ENCODE measurements at regions not wholly inside any gene's neighbourhood (a gene's known extent, or its start where the extent isn't known, plus 50 kb on each side); places are given as distances from the start of the nearest gene placed in this dataset.

DNA sequence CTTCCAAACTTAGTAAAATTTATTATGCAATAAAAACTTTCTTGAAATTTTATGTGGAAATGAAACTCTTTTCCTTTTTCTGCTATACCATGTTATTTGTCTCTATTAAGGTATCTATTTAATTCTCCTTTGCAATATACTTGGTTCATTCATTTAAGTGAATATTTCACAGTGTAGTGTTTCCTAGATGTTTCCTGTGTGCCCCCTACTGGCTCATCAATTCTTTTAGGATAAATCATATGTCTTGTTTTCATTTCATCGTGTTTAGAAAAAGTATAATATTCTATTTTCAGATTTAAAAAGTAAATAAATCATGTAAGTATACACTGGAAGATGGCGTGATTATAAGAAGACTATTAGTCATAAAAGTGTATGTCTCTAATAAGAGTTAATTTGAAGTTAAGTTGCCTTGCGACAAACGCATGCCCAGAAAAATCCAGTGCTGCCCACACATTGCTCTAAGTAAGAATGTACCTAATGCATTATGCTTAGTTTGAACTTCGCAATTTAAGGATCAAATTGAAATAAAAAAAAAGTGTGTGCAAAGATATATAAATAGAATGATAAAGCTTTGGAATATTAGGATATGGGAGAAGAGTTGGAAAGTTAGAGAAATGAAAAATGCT is 525.4 kb downstream of the KCNJ3 start:
- no peak for DNase-seq

DNA sequence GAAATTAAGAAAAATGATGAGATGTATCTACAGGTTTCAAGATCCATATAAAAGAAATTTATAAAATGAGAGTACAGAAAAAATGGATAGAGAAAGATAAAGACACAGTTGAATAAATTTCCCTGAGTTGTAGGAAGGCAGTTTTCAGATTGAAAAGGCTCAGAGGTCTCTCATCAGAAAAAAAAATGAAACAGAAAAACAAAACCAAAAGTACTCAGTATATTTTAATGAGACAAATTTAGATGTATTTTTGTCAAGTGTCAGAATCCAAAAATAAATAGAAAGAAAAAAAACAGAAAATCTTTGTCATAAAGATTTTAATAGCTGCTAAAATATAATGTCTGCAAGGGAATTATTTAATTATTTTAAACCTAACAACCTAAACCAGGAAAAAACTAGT is 520.5 kb downstream of the KCNJ3 start:
- no peak for DNase-seq

DNA sequence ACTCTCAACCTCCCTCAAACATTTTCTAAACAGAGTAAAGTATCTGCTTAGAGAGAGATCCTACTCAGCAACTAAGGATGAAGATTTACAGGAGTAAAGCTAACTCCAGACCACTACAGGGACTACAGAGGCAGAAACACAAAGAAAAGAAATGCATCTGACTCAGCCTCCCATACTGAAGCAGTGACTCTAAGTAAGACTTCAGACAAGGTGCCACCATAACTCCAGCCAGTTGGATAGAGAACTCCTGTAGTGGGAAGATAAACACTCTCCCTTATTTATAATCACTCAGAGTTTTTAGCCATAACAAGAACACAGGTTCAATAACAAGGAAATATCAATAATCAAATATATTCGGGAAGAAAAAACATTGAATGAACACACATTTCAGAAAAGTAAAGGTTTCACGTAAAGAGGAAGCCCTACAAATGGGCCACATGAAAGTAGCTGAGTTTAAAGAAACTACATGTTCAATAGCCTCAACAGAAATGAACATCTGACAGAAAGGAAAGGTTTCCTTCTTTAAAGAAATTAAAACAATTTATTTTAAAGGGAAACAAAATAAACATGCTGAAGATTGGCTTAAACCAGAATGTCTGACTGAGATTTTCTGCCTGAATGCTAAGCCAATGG is 519.9 kb downstream of the KCNJ3 start:
- no peak for DNase-seq

DNA sequence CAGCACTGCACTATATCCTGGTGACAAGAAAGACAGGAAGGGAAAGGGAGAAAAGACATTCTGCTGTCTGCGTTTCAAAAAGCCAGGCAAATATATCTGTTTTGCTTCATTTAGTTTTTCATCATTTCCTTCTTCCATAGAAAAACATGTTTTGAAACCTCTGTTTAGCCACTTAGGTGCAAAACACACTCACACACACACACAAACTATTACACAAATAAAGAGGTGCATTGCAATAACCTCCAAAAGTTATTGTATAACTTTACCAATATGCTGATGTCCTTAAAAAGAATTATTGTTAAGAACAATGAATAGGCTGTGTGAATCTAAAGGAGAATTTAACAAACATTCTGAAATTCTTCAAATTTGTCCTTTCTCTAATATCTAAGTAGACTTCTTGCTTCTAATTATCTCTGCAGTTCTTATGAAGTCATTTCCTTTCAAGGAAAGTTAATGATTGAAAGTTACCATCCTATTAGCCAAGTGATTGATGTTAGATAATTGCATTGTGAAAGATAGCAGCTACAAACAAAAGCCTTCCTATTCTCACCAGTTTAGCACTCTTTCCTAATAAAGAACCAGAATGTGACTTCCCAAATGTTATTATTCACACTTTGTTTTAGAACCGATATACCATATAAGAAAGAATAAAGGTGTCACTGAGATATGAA is 516.7 kb downstream of the KCNJ3 start:
- DNase-seq = no peak

DNA sequence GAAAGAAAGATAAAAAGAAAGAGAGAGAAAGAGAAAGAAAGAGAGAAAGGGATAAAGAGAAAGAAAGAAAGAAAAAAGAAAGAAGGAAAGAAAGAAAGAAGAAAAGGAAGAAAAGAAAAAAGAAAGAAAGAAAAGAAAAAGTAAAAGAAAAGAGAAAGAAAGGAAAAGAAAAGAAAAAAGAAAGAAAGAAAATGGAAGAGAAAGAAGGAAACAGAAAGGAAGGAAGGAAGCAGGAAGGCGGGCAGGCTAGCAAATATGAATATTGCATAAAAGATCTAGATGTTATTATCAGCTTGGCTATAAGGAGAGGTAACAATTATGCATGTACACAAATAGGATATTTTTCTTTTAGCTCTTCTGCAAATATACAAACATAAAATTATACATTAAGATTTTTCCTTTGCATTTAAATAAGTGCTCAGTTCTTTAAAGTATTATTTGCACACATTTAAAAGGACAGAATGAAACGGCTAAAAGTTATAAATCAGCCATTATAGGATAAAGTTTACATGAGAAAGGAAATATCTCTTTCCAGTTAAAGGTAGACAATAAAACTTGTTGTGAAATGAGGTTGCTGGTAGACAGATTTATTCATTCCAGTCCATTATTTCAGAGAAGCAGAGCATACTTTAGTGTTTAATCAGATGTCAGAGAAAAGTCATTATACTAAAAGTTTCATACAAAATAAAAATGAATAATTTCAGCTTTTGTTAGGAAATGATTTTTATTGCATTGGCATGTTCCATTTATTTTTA is 511.4 kb downstream of the KCNJ3 start:
- DNase-seq = no peak

GRCh38 chr2:155203178-155203577 is 504.7 kb downstream of the KCNJ3 start:
- DNase-seq = no peak

DNA sequence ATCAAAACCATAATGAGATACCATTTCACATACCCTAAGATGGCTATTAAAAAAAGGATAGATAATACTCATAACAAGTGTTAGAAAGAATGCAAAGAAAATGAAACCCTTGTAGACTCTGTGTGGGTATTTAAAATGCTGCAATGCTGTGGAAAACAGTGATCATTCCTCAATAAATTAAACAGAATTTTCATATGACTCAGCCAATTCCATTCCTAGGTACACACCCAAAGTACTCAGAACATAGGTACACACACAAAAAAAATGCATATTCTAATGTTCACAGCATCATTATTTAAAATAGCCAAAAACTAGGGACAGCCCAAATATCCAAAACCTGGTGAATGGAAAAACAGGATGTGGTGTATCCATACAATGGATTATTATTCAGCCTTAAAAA is 502.3 kb downstream of the KCNJ3 start:
- no peak for DNase-seq

DNA sequence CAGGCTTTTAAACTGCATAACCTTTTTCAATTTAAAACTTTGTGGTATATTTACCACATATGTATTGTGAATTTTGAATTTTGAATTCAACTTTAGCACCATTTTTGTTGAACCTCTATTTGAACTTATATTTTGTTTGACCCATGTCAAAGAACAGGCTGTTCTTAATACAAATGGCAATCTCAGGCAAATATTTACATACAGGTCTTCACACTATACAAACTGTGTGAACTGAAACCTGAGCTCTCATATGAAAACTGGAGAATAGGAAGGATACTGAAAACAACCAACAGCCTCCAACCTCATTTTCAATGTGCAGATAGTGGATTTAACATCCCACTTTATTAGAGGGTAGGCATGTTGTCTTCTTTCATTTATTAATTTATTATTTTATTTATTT is 491.8 kb downstream of the KCNJ3 start:
- DNase-seq = no peak

DNA sequence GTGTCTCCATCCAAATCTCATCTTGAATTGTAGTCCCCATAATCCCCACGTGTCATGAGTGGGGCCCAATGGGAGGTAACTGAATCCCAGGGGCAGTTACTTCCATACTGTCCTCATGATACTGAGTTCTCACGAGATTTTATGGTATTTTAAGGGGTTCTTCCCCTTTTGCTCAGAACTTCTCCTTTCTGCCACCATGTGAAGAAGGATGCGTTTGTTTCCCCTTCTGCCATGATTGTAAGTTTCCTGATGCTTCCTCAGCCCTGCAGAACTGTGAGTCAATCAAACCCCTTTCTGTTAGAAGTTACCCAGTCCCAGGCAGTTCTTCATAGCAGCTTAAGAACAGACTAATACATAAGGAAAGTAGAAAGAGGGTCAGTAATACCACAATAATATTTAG is 480.4 kb downstream of the KCNJ3 start:
- DNase-seq = no peak

DNA sequence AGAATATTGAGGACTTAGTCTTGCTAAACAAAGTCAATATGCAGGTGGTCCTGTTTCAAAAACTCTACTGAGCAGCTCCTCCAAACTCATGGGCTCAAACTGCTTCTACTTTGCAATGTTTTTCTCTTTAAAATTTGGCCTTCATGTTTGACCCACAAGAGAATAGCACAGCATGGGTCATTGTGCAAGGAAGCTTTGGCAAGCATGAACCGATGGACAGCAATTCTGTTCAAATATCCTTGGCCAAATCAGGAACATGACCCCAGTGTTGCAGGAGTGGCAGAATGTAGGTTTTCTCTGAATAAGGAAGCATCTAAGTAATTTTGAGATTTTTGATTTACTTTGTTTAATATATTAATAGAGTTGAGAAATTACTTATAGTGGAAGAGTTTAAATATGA is 477.9 kb downstream of the KCNJ3 start:
- DNase-seq = no peak

- no peak for DNase-seq
Observed at GRCh38 chr2:155169317-155169716, 470.8 kb downstream of the KCNJ3 start.

- no peak for DNase-seq
Observed at GRCh38 chr2:155162494-155162893, 464.0 kb downstream of the KCNJ3 start.

DNA sequence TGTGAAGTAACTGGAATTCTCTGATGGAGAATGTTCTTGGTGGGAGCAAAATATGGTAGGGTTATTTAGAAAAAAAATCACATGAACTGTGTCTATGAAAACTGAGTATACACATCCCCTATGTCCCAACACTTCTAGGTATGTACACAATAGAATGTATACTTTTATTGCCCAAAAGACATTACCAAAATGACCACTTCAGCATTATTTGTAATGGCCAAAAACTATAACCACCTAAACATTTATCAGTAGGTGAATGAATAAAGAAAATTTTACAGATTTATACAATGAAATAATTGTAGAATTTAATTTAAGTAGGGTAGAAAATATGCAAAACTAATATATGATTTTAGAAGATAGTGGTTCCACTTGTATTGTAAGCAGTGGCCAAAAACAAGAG is 462.8 kb downstream of the KCNJ3 start:
- no peak for DNase-seq

DNA sequence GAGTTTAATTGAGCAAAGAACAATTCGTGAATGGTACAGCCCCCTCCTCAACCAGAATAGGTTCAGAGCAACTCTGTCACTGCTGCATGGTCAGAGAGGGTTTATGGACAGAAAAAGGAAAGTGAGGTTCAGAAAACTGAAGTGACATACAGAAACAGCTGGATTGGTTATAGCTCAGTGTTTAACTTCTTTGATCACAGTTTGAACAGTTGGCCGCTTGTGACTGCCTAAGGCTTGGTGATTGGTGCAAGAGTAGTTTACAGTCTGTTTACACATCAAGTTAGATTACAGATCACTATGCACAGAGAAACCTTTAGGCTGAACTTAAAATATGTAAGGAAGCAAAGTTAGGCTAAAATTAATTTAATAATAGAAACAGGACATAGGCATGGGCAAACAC is 459.2 kb downstream of the KCNJ3 start:
- no peak for DNase-seq

- no peak for DNase-seq
Observed at GRCh38 chr2:155157065-155157464, 458.6 kb downstream of the KCNJ3 start.

GRCh38 chr2:155151945-155152344 is 453.4 kb downstream of the KCNJ3 start:
- no peak for DNase-seq

DNA sequence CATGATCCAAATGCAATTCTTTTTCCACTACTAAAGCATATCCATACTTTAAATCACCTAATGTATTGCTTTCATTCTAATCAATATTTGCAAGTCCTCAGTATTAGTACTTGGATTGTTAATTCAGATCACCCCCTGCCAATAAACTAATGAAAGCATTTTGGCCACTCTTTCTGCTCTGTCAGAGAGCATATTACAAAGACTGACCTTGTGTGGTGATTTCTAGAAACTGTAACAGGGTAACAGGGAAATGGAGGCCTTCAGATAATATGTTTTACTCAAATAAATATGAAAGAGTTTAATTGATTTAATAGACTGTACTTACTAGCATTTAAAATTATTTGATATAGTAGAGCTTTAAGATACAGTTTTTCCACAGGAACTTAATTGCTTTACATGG is 453.0 kb downstream of the KCNJ3 start:
- DNase-seq = no peak

- DNase-seq = no peak
Observed at GRCh38 chr2:155145758-155146229, 447.3 kb downstream of the KCNJ3 start.

DNA sequence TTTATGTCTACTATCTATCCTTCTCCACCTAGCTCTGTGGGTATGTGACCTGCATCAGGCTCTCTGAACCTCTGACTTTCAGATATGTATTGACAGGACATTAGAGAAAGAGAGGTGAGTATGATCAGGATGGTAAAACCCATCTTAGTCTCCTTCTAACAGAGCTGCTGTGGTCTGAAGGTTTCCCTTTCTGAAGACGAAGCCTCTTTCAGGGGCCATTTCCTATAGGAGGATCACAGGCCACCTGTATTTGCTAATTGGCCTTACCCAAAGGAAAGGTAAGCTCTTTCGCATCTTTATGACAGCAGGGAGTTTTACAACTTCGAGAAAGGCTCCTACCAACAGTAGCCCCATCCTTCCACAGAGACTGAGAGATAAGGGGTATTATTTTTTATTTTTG is 442.9 kb downstream of the KCNJ3 start:
- DNase-seq = no peak

GRCh38 chr2:155125585-155126230 is 427.2 kb downstream of the KCNJ3 start:
- no peak for DNase-seq

DNA sequence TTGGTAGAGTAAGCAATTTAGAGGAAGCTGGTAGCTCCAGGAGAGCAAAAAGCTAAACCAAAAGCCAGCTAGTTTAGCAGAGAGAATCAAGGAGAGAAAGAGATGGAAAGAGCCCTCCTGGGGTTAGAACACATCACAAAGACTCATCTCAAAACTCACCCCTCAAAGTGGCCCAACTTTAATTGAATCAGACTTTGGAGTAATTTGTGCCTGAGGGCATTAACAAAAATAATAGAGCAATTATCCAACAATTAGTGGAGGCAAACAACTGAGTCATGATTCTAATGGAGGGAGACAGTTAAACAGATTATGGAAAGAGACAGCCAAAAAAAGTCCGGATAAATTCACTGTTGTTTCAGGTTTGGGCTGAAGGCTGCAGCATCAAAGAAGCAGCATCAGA is 417.4 kb downstream of the KCNJ3 start:
- DNase-seq = no peak

DNA sequence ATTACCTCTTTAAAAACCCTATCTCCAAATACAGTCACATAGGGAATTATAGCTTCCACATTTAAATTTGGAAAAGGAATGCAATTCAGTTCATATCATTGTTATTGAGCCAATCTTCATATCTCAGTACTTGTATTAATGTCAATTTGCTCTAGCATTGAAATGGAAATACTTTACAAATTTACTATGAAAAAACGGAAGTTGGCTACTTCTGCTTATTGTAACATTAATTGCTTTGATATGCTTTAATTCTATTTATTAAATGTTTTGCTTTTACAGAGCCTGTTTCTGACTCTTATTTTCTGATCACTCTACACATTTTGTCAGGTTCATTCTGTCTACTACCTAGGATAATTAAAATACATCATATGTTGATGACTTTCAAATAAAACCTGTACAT is 412.6 kb downstream of the KCNJ3 start:
- no peak for DNase-seq

- DNase-seq = no peak
Observed at GRCh38 chr2:155109527-155109926, 411.0 kb downstream of the KCNJ3 start.
